CD4-positive, alpha-beta T cell treated with Interleukin-6 at 100 ng/mL for 8 hours (primary cell): ENCODE measurements at regions not wholly inside any gene's neighbourhood (a gene's known extent, or its start where the extent isn't known, plus 50 kb on each side); places are given as distances from the start of the nearest gene placed in this dataset.

Experiments
- DNase-seq: peaks from one replicate; pipeline ENCODE4 v3.0.0-alpha.2; 2020; ENCODE audit warnings: mixed read lengths, low spot score

GRCh38 chr2:126748188-126748760, 92.3 kb downstream of the GYPC start:
- DNase-seq, result no peak

- DNase-seq, result no peak
Measured at GRCh38 chr2:126748929-126749518, 93.1 kb downstream of the GYPC start.

- no peak for DNase-seq
Measured at GRCh38 chr2:126749537-126749936, 93.6 kb downstream of the GYPC start.

GRCh38 chr2:126750506-126750905, 94.5 kb downstream of the GYPC start:
- DNase-seq, result no peak

GRCh38 chr2:126751477-126751876, 95.5 kb downstream of the GYPC start:
- no peak for DNase-seq

GRCh38 chr2:126752876-126753275, 96.9 kb downstream of the GYPC start:
- no peak for DNase-seq

GRCh38 chr2:126753501-126754212, 97.7 kb downstream of the GYPC start:
- DNase-seq, result no peak

GRCh38 chr2:126754240-126755004, 98.5 kb downstream of the GYPC start:
- DNase-seq, result no peak

GRCh38 chr2:126756125-126756524, 100.2 kb downstream of the GYPC start:
- no peak for DNase-seq

- no peak for DNase-seq
Measured at GRCh38 chr2:126761256-126761980, 105.5 kb downstream of the GYPC start.

GRCh38 chr2:126761981-126762878, 106.3 kb downstream of the GYPC start:
- DNase-seq, result peak; percentile 61

GRCh38 chr2:126764686-126765265, 108.8 kb downstream of the GYPC start:
- DNase-seq, result no peak

GRCh38 chr2:126765395-126765794, 109.4 kb downstream of the GYPC start:
- no peak for DNase-seq

- no peak for DNase-seq
Measured at GRCh38 chr2:126766295-126766968, 110.5 kb downstream of the GYPC start.

- DNase-seq, result no peak
Measured at GRCh38 chr2:126766969-126767296, 111.0 kb downstream of the GYPC start.

GRCh38 chr2:126769118-126769517, 113.2 kb downstream of the GYPC start:
- no peak for DNase-seq

- no peak for DNase-seq
Measured at GRCh38 chr2:126770466-126770865, 114.5 kb downstream of the GYPC start.

- no peak for DNase-seq
Measured at GRCh38 chr2:126771094-126771493, 115.1 kb downstream of the GYPC start.

GRCh38 chr2:126771501-126772195, 115.7 kb downstream of the GYPC start:
- DNase-seq, result no peak

- DNase-seq, result no peak
Measured at GRCh38 chr2:126774290-126774689, 118.3 kb downstream of the GYPC start.
